CD4-positive, alpha-beta T cell treated with Interleukin-17A for 4 hours (primary cell): ENCODE measurements at regions not wholly inside any gene's neighbourhood (a gene's known extent, or its start where the extent isn't known, plus 50 kb on each side); places are given as distances from the start of the nearest gene placed in this dataset.
"Not testable (repeated sequence)": the region's sequence is repeated elsewhere in the genome, so short reads cannot be mapped to it uniquely, and the experiment has no call there.

Experiments
- DNase-seq: peaks from one replicate; pipeline ENCODE4 v3.0.0-alpha.2; 2020; ENCODE audit warnings: mixed read lengths

- peak; percentile 89 for DNase-seq
These were observed 102.0 kb upstream of the PLEKHM1 start for GRCh38 chr17:45592433-45592923.

- not testable (repeated sequence) for DNase-seq
These were observed 105.8 kb upstream of the PLEKHM1 start for GRCh38 chr17:45596347-45596746.

GRCh38 chr17:45600052-45601012 is 109.8 kb upstream of the PLEKHM1 start:
- DNase-seq, result peak; percentile 4

- not testable (repeated sequence) for DNase-seq
These were observed 110.5 kb upstream of the PLEKHM1 start for GRCh38 chr17:45601013-45601412.

- DNase-seq, result not testable (repeated sequence)
These were observed 111.4 kb upstream of the PLEKHM1 start for GRCh38 chr17:45601605-45602539.

GRCh38 chr17:45605751-45606150 is 115.2 kb upstream of the PLEKHM1 start:
- not testable (repeated sequence) for DNase-seq

- peak; percentile 77 for DNase-seq
These were observed 129.5 kb upstream of the PLEKHM1 start for GRCh38 chr17:45619984-45620405.

GRCh38 chr17:45620468-45620867 is 129.9 kb upstream of the PLEKHM1 start:
- peak; percentile 12 for DNase-seq

- not testable (repeated sequence) for DNase-seq
These were observed 130.6 kb upstream of the PLEKHM1 start for GRCh38 chr17:45621087-45621486.

- DNase-seq, result not testable (repeated sequence)
These were observed 131.8 kb upstream of the PLEKHM1 start for GRCh38 chr17:45622295-45622694.

GRCh38 chr17:45628019-45628418 is 137.5 kb upstream of the PLEKHM1 start:
- no peak for DNase-seq

- no peak for DNase-seq
These were observed 141.4 kb upstream of the PLEKHM1 start for GRCh38 chr17:45631941-45632340.

- DNase-seq, result no peak
These were observed 144.7 kb upstream of the CRHR1 start for GRCh38 chr17:45639297-45639849.

GRCh38 chr17:45640141-45640850 is 143.8 kb upstream of the CRHR1 start:
- DNase-seq, result peak; percentile 82

- DNase-seq, result no peak
These were observed 142.6 kb upstream of the CRHR1 start for GRCh38 chr17:45641541-45641940.

GRCh38 chr17:45643591-45643990 is 140.5 kb upstream of the CRHR1 start:
- no peak for DNase-seq

- not testable (repeated sequence) for DNase-seq
These were observed 139.5 kb upstream of the CRHR1 start for GRCh38 chr17:45644637-45645036.

GRCh38 chr17:45645330-45645729 is 138.8 kb upstream of the CRHR1 start:
- DNase-seq, result no peak

- no peak for DNase-seq
These were observed 137.7 kb upstream of the CRHR1 start for GRCh38 chr17:45646288-45646988.

GRCh38 chr17:45648642-45649041 is 135.5 kb upstream of the CRHR1 start:
- no peak for DNase-seq

- DNase-seq, result no peak
These were observed 134.3 kb upstream of the CRHR1 start for GRCh38 chr17:45649796-45650195.
